ENCODE measurements at regions not wholly inside any gene's neighbourhood (a gene's known extent, or its start where the extent isn't known, plus 50 kb on each side); places are given as distances from the start of the nearest gene placed in this dataset.

GRCh38 chr1:208598021-208598420 is 353.8 kb upstream of the PLXNA2 start:
- no peak for TF ChIP-seq CTCF (IDR thresholded peaks at IDR 0.05)
- TF ChIP-seq POLR2A (IDR thresholded peaks at IDR 0.05): no peak
- TF ChIP-seq POLR2AphosphoS5 (IDR thresholded peaks at IDR 0.05): no peak
